PC-3 (cell line): ENCODE measurements at regions not wholly inside any gene's neighbourhood (a gene's known extent, or its start where the extent isn't known, plus 50 kb on each side); places are given as distances from the start of the nearest gene placed in this dataset.

Source experiments
- EZH2 ChIP-seq: fragments of 300-600 bp; sonication (generic); IDR thresholded peaks from one replicate; pipeline ENCODE4 v1.6.1; 2017; ENCODE audit warnings: antibody characterized with exemption, mild to moderate bottlenecking, low read length; ENCODE audit not compliant: unreplicated experiment
- EZH2phosphoT487 ChIP-seq: fragments of 300-600 bp; sonication (generic); IDR thresholded peaks from 2 replicates; pipeline ENCODE4 v1.6.1; 2018; ENCODE audit warnings: mild to moderate bottlenecking, antibody characterized with exemption, low read length, borderline replicate concordance
- TF ChIP-seq, protein P1 (sequence below): fragments of 300-600 bp; sonication (generic); conservative IDR thresholded peaks from 2 replicates; pipeline ENCODE4 v1.5.1; 2017; ENCODE audit warnings: antibody characterized with exemption, low read depth, mild to moderate bottlenecking, low read length

DNA sequence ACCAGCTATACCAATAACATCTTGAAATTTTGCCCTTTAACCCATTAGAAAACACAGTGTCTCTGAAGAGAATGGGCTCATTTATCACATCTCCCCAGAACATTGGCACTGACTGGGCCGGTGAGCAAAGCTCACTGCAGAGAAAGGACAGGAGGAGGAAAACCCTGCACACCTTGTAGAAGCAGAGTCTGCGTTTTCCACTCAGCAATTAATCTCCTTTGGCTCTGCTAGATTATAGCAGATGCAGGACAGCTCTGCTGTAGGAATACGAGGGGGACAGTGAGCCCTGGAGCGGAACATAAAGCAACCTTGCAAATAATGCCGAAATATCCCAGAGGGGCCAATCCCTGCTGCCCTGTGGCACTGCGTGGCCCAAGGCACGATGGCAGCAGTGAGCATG is 113.9 kb downstream of the TSN start:
- TF ChIP-seq, protein P1, sequence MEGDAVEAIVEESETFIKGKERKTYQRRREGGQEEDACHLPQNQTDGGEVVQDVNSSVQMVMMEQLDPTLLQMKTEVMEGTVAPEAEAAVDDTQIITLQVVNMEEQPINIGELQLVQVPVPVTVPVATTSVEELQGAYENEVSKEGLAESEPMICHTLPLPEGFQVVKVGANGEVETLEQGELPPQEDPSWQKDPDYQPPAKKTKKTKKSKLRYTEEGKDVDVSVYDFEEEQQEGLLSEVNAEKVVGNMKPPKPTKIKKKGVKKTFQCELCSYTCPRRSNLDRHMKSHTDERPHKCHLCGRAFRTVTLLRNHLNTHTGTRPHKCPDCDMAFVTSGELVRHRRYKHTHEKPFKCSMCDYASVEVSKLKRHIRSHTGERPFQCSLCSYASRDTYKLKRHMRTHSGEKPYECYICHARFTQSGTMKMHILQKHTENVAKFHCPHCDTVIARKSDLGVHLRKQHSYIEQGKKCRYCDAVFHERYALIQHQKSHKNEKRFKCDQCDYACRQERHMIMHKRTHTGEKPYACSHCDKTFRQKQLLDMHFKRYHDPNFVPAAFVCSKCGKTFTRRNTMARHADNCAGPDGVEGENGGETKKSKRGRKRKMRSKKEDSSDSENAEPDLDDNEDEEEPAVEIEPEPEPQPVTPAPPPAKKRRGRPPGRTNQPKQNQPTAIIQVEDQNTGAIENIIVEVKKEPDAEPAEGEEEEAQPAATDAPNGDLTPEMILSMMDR = no peak
- no peak for TF ChIP-seq EZH2
- TF ChIP-seq EZH2phosphoT487 = no peak
